IPS-18a (cell line): ENCODE measurements at regions not wholly inside any gene's neighbourhood (a gene's known extent, or its start where the extent isn't known, plus 50 kb on each side); places are given as distances from the start of the nearest gene placed in this dataset.
"Not testable (repeated sequence)": the region's sequence is repeated elsewhere in the genome, so short reads cannot be mapped to it uniquely, and the experiment has no call there.

Experiments used
- H3K27ac ChIP-seq: one replicate; pipeline ENCODE4 v1.5.1; 2013; ENCODE audit warnings: low read length
- H3K27me3 ChIP-seq: one replicate; pipeline ENCODE4 v1.6.1; 2013; ENCODE audit warnings: mild to moderate bottlenecking, low read length; ENCODE audit not compliant: control insufficient read depth, insufficient read depth
- H3K36me3 ChIP-seq: one replicate; pipeline ENCODE4 v1.6.1; 2013; ENCODE audit warnings: low read depth, low read length; ENCODE audit not compliant: control insufficient read depth
- H3K4me1 ChIP-seq: one replicate; pipeline ENCODE4 v1.6.1; 2013; ENCODE audit warnings: low read depth, low read length; ENCODE audit not compliant: control insufficient read depth
- H3K4me3 ChIP-seq: one replicate; pipeline ENCODE4 v1.5.1; 2013; ENCODE audit warnings: low read length
- H3K9ac ChIP-seq: one replicate; pipeline ENCODE4 v1.6.1; 2013; ENCODE audit warnings: mild to moderate bottlenecking, low read length, moderate library complexity
- H3K9me3 ChIP-seq: one replicate; pipeline ENCODE4 v1.6.1; 2013; ENCODE audit warnings: low read depth, low read length; ENCODE audit not compliant: control insufficient read depth

- not testable (repeated sequence) for H3K4me1 ChIP-seq, H3K4me3 ChIP-seq, H3K27me3 ChIP-seq, H3K9me3 ChIP-seq, H3K36me3 ChIP-seq, H3K9ac ChIP-seq, H3K27ac ChIP-seq
Measured at GRCh38 chr9:65566018-65566417, 109.7 kb upstream of the ZNG1E start.

GRCh38 chr9:65519018-65519417 lies 156.7 kb upstream of the ZNG1E start:
- not testable (repeated sequence) for H3K4me1 ChIP-seq, H3K36me3 ChIP-seq, H3K9me3 ChIP-seq, H3K9ac ChIP-seq, H3K27me3 ChIP-seq, H3K27ac ChIP-seq, H3K4me3 ChIP-seq

- H3K9ac ChIP-seq, H3K27me3 ChIP-seq, H3K9me3 ChIP-seq, H3K27ac ChIP-seq, H3K36me3 ChIP-seq, H3K4me1 ChIP-seq, H3K4me3 ChIP-seq: not testable (repeated sequence)
Measured at GRCh38 chr9:65514465-65514864, 161.3 kb upstream of the ZNG1E start.

- not testable (repeated sequence) for H3K27me3 ChIP-seq, H3K9ac ChIP-seq, H3K9me3 ChIP-seq, H3K36me3 ChIP-seq, H3K4me1 ChIP-seq, H3K4me3 ChIP-seq, H3K27ac ChIP-seq
Measured at GRCh38 chr9:65507897-65508296, 167.8 kb upstream of the ZNG1E start.

- not testable (repeated sequence) for H3K4me1 ChIP-seq, H3K27ac ChIP-seq, H3K4me3 ChIP-seq, H3K36me3 ChIP-seq, H3K9me3 ChIP-seq, H3K27me3 ChIP-seq, H3K9ac ChIP-seq
Measured at GRCh38 chr9:65504686-65505085, 171.0 kb upstream of the ZNG1E start.

- not testable (repeated sequence) for H3K36me3 ChIP-seq, H3K4me3 ChIP-seq, H3K27me3 ChIP-seq, H3K27ac ChIP-seq, H3K4me1 ChIP-seq, H3K9me3 ChIP-seq, H3K9ac ChIP-seq
Measured at GRCh38 chr9:65503696-65504095, 172.0 kb upstream of the ZNG1E start.

- H3K27ac ChIP-seq, H3K9me3 ChIP-seq, H3K27me3 ChIP-seq, H3K36me3 ChIP-seq, H3K4me1 ChIP-seq, H3K9ac ChIP-seq, H3K4me3 ChIP-seq: not testable (repeated sequence)
Measured at GRCh38 chr9:65482890-65483289, 192.8 kb upstream of the ZNG1E start.

- not testable (repeated sequence) for H3K36me3 ChIP-seq, H3K9me3 ChIP-seq, H3K27me3 ChIP-seq, H3K4me3 ChIP-seq, H3K27ac ChIP-seq, H3K9ac ChIP-seq, H3K4me1 ChIP-seq
Measured at GRCh38 chr9:65481291-65481690, 194.4 kb upstream of the ZNG1E start.

- not testable (repeated sequence) for H3K27ac ChIP-seq, H3K9ac ChIP-seq, H3K27me3 ChIP-seq, H3K4me1 ChIP-seq, H3K36me3 ChIP-seq, H3K4me3 ChIP-seq, H3K9me3 ChIP-seq
Measured at GRCh38 chr9:65474891-65475290, 189.9 kb upstream of the FOXD4L5 start.

GRCh38 chr9:65473059-65473822 lies 188.2 kb upstream of the FOXD4L5 start:
- H3K27ac ChIP-seq, H3K27me3 ChIP-seq: not testable (repeated sequence)

GRCh38 chr9:65471106-65471505 lies 186.1 kb upstream of the FOXD4L5 start:
- H3K27ac ChIP-seq, H3K9me3 ChIP-seq, H3K27me3 ChIP-seq, H3K9ac ChIP-seq, H3K4me3 ChIP-seq, H3K4me1 ChIP-seq, H3K36me3 ChIP-seq: not testable (repeated sequence)

More at GRCh38 chr9:65473059-65473822, 188.2 kb upstream of the FOXD4L5 start:
- not testable (repeated sequence) for H3K9me3 ChIP-seq, H3K36me3 ChIP-seq, H3K4me3 ChIP-seq, H3K9ac ChIP-seq, H3K4me1 ChIP-seq

GRCh38 chr9:65466911-65467734 lies 182.1 kb upstream of the FOXD4L5 start:
- H3K4me1 ChIP-seq, H3K36me3 ChIP-seq, H3K27ac ChIP-seq, H3K9ac ChIP-seq, H3K4me3 ChIP-seq, H3K27me3 ChIP-seq: not testable (repeated sequence)
- H3K9me3 ChIP-seq: peaks cover 16% of the 10 kb centered on the region
